ENCODE measurements at regions not wholly inside any gene's neighbourhood (a gene's known extent, or its start where the extent isn't known, plus 50 kb on each side); places are given as distances from the start of the nearest gene placed in this dataset.

GRCh38 chr9:16154521-16155078 lies 601.8 kb downstream of the CCDC171 start:
- no peak for DNase-seq (ENCODE audit: low read depth in 2 of 2)

- no peak for DNase-seq (ENCODE audit: low read depth in 2 of 2)
Measured at GRCh38 chr9:16155878-16156277, 603.0 kb downstream of the CCDC171 start.

GRCh38 chr9:16157216-16157615 lies 604.4 kb downstream of the CCDC171 start:
- DNase-seq (ENCODE audit: low read depth in 2 of 2) = no peak

DNA sequence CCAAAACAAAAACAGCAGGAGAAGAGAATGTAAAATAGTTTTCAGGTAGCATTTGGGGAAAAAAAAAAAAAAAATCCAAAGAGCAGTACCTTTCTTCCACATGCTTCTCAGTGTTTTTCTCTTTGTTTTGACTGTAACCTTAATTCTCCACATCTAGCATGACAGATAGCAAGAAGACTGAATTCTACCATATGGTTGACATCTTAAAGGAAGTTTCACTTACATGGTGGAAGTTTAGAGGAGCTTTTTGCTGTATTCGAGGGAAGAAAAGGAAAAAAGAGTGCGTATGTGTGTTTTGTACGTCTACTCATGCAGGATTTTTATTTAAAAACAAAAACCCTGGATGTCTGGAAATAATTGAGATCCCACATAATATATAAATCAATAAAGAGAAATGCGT lies 604.8 kb downstream of the CCDC171 start:
- DNase-seq (ENCODE audit: low read depth in 2 of 2) = no peak

DNA sequence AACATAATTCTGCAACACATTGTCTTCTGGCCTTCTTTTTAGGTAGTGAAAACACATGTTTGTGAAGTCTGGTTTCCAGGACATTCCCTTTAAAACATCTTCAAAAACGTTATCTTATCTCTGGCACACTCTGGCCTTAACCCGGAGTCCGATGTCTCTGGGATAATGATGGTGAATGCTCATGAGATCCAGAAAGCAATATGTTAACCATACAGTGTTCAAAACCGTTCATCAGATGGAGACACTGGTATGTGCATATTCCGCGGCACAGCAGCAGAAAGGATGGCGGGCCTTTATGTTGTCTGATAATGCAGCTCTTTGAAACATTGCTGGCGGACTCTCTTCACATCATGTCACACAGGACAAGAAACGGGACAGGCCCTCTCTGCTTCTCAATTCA lies 605.2 kb downstream of the CCDC171 start:
- DNase-seq (ENCODE audit: low read depth in 2 of 2) = no peak

GRCh38 chr9:16161483-16161882 lies 608.6 kb downstream of the CCDC171 start:
- no peak for DNase-seq (ENCODE audit: low read depth in 2 of 2)

DNA sequence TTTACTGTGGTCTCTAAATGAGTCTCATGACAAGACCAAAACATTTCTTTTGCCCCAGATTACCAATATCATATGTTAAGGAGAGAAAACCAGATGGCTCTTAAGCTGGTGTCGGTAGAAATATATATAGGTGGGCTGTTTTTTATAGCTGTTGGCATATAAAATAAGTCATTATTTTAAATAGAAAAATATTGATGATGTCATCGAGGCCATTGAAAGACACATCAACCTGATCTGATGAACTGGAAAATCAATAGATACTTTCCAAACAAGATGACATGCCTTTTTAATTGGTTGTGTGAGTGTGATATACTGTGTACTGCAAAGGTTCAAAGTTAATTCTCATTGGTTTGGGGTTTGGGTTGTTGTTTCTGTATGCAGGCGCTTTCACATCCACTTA lies 617.3 kb downstream of the CCDC171 start:
- no peak for DNase-seq (ENCODE audit: low read depth in 2 of 2)

DNA sequence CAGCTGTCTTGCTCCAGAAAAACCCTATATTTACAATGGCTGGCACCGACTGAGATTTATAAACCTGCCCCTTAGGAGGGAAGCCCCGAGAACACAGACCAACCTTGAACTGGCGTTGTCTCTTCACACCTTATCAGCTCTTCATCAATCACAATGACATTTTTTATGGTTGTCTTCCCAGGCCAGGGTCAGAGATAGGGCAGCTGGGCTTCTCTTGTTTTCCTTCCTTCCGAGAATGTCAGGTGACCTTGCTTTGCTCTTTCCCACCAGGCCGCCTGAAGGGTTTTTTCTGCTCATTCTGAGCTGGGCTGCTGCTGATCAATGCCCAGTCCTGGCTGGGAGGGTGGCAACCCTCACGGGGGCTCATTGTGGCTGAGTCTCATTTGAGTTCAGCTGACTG lies 619.1 kb downstream of the CCDC171 start:
- DNase-seq (ENCODE audit: low read depth in 2 of 2) = no peak

DNA sequence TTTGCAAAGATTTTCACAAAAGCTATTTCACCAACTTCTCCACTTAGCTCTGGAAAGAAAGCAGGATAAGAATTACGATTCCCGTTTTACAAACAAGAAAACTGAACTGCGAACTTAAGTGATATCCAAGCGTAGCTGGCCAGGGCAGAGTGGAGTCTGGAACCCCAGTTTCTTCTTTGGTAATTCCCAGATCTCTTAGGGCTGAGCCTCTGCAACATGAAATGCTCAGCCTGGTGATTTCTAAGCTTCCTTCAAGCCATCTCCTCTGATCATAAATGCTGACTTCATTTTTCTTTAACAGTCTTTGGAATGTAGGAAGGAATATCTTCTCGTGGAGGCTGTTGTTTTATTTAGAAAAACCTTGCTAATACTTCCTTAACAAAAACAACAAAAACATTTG lies 620.0 kb downstream of the CCDC171 start:
- DNase-seq (ENCODE audit: low read depth in 2 of 2) = no peak

GRCh38 chr9:16174915-16175314 lies 622.1 kb downstream of the CCDC171 start:
- no peak for DNase-seq (ENCODE audit: low read depth in 2 of 2)

DNA sequence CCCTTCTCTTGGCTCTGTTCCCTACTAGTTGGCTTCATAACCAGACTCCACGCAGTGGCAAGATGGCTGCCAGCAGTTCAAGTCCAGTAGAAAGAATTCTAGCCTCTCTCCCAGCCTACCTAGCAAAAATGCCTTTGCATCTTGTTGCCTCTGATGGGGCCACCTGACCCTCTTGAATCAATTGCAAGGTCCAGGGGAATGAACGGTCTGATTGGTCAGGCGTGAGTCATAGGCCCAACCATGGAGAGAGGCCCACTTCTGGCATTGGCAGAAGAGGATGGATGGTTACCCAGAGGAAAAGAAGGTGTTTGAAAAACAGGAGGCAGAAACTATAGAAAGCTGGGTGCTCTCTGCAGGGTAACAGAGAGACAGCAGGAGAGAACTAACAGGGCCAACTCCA lies 622.6 kb downstream of the CCDC171 start:
- DNase-seq (ENCODE audit: low read depth in 2 of 2) = no peak

GRCh38 chr9:16178294-16178693 lies 625.5 kb downstream of the CCDC171 start:
- DNase-seq (ENCODE audit: low read depth in 2 of 2) = no peak

GRCh38 chr9:16179566-16179965 lies 626.7 kb downstream of the CCDC171 start:
- peak in 1 of 2 donors; percentile 7 for DNase-seq (ENCODE audit: low read depth in 2 of 2)

DNA sequence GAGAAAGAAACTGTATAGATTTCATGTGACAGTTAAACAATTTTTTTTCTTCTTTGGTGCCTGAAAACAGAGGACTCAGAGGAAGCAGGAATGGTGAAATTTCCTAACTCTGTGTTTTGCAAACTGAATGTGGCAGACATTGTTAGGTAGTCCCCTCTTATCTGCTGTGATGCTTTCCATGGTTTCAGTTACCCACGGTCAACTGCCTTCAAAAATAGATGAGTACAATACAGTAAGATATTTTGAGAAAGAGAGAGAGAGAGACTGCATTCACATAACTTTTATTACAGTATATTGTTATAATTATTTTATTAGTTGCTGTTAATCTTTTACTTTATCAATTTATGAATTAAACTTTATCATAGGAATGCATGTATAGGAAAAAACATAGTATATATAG lies 627.2 kb downstream of the CCDC171 start:
- no peak for DNase-seq (ENCODE audit: low read depth in 2 of 2)

GRCh38 chr9:16180546-16180945 lies 627.7 kb downstream of the CCDC171 start:
- no peak for DNase-seq (ENCODE audit: low read depth in 2 of 2)

GRCh38 chr9:16181539-16181938 lies 628.7 kb downstream of the CCDC171 start:
- DNase-seq (ENCODE audit: low read depth in 2 of 2) = no peak

GRCh38 chr9:16182784-16183183 lies 629.9 kb downstream of the CCDC171 start:
- no peak for DNase-seq (ENCODE audit: low read depth in 2 of 2)

GRCh38 chr9:16184964-16185646 lies 632.3 kb downstream of the CCDC171 start:
- no peak for DNase-seq (ENCODE audit: low read depth in 2 of 2)

DNA sequence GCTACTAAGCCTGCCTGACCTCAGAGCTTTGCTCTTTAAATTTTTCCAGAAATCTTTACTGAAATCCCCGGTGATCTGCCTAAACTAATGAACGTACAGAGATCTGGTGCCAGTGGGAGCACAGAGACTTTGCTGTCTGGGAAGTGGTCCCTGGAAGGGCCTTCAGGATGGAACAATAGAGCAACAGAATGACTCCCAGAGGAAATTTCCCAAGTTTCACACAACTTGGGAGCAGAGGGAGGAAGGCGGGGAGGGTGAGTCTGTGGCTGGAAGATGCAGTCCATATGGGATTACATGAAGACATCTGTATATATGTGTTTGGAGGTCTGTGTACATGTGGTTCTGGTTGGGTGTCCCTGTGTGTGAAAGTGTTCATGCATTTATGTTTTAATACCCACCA lies 638.3 kb downstream of the CCDC171 start:
- DNase-seq (ENCODE audit: low read depth in 2 of 2) = no peak

DNA sequence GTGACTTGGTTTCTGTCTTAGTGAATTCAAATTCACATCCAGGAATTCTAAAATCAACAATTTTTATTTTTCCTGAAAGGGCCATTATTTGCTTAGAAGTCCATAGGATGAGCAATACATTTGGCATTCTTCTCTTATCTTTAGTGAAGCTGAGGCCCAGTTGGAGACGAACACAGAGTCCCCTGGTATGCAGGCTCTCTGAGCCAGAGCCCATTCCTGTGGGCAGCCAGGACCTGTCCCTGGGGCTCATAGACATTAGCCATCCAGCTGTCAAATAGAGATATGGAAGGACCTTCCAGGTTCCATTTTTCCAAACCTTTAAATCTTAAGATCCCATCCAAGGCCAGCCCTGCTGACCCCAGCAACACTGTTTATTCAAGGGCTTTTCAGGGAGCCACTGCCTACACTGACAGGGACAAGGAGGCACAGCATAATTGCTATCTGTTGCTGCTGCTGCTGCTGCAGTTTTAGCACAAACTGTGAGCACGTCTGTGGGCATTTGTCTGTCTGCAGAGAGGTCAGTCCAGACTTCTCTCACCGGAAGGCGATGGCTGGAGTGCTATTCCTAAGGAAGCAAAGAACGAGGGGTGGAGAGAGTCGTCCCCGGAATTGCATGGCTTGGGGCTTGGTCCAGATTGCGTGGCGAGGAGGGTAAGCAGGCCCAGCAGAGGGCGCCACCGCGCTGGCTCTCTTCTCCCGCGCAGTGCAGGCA lies 639.0 kb downstream of the CCDC171 start:
- DNase-seq (ENCODE audit: low read depth in 2 of 2) = peak in 1 of 2 donors; percentile 17

- no peak for DNase-seq (ENCODE audit: low read depth in 2 of 2)
Measured at GRCh38 chr9:16192403-16193017, 639.7 kb downstream of the CCDC171 start.

DNA sequence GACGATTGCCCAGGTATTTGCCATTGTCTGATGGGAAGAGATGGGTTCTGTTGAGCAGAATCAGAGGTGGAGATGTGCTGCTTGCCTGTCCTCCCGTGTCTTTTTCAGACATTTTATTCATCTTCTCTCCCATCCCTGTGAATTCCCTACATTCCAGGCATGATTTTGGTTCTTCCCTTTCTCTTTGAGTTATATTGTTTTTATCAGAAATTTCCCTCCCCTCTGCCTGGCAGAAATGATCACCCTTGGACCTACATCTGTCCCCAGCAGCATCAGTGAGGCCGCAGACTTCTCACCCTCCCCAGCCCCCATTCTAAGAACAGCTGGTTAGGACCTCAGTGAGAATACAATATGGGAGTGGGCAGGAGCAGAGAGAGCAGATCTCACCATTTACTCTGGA lies 640.2 kb downstream of the CCDC171 start:
- DNase-seq (ENCODE audit: low read depth in 2 of 2) = no peak

- DNase-seq (ENCODE audit: low read depth in 2 of 2) = no peak
Measured at GRCh38 chr9:16196206-16196605, 643.4 kb downstream of the CCDC171 start.
